Osteoblast (primary cell): ENCODE measurements at regions not wholly inside any gene's neighbourhood (a gene's known extent, or its start where the extent isn't known, plus 50 kb on each side); places are given as distances from the start of the nearest gene placed in this dataset.

ENCODE experiments used
- DNase-seq: peaks from one replicate; pipeline ENCODE4 v3.0.0; 2011; ENCODE audit warnings: low spot score, mixed read lengths; ENCODE audit not compliant: insufficient read length; ENCODE audit errors: missing footprints
- H2AFZ ChIP-seq: 2 replicates; pipeline ENCODE4 v1.6.0; 2011; ENCODE audit warnings: mild to moderate bottlenecking, low read length
- H3K27ac ChIP-seq: 2 replicates; pipeline ENCODE4 v1.5.1; 2011; ENCODE audit warnings: mild to moderate bottlenecking, low read depth, low read length, moderate library complexity
- H3K27me3 ChIP-seq: 2 replicates; pipeline ENCODE4 v1.6.0; 2012; ENCODE audit warnings: mild to moderate bottlenecking, control low read depth, inconsistent platforms, low read length, moderate library complexity; ENCODE audit not compliant: insufficient read depth
- H3K36me3 ChIP-seq: 2 replicates; pipeline ENCODE4 v1.5.1; 2011; ENCODE audit warnings: mild to moderate bottlenecking, low read length, control low read depth, moderate library complexity; ENCODE audit not compliant: insufficient read depth
- H3K4me1 ChIP-seq: 2 replicates; pipeline ENCODE4 v1.5.1; 2011; ENCODE audit warnings: mild to moderate bottlenecking, low read length, control low read depth, moderate library complexity; ENCODE audit not compliant: insufficient read depth
- H3K4me2 ChIP-seq: 2 replicates; pipeline ENCODE4 v1.6.0; 2011; ENCODE audit warnings: mild to moderate bottlenecking, low read length; ENCODE audit not compliant: insufficient read depth
- H3K4me3 ChIP-seq: fragments of 200-600 bp; sonication (generic); 3 replicates; pipeline ENCODE4 v1.5.1; 2012; ENCODE audit warnings: mild to moderate bottlenecking, low read length, inconsistent platforms; ENCODE audit not compliant: insufficient read depth
- H3K79me2 ChIP-seq: 2 replicates; pipeline ENCODE4 v1.6.0; 2012; ENCODE audit warnings: mild to moderate bottlenecking, low read length, control low read depth, inconsistent platforms; ENCODE audit not compliant: insufficient read depth
- H3K9me3 ChIP-seq: 2 replicates; pipeline ENCODE4 v1.5.1; 2011; ENCODE audit warnings: low read depth, low read length, control low read depth
- H4K20me1 ChIP-seq: 2 replicates; pipeline ENCODE4 v1.6.0; 2012; ENCODE audit warnings: mild to moderate bottlenecking, low read length, control low read depth; ENCODE audit not compliant: insufficient read depth
- CTCF ChIP-seq: IDR thresholded peaks from 2 replicates; pipeline ENCODE4 v1.5.1; 2011; ENCODE audit warnings: mild to moderate bottlenecking, low read depth, low read length, moderate library complexity; ENCODE audit errors: extremely low read depth

- H3K27me3 ChIP-seq, result peaks cover 9% of the 10 kb centered on the region
- no peak for TF ChIP-seq CTCF
- H3K27ac ChIP-seq, result no peak overlapping the region
- no peaks in the 10 kb centered on the region for H3K79me2 ChIP-seq
- no peaks in the 10 kb centered on the region for H3K9me3 ChIP-seq
- DNase-seq, result no peak
- no peaks in the 10 kb centered on the region for H3K36me3 ChIP-seq
- no peaks in the 10 kb centered on the region for H4K20me1 ChIP-seq
- no peaks in the 10 kb centered on the region for H3K4me1 ChIP-seq
- no peak overlapping the region for H3K4me2 ChIP-seq
- H3K4me3 ChIP-seq, result no peak overlapping the region
- H2AFZ ChIP-seq, result no peak overlapping the region
These were observed 496.9 kb downstream of the SOX6 start for GRCh38 chr11:15859411-15859810.

GRCh38 chr11:15861256-15861655 lies 495.1 kb downstream of the SOX6 start:
- peaks cover 6% of the 10 kb centered on the region for H3K27me3 ChIP-seq
- no peak for DNase-seq

GRCh38 chr11:15863411-15863810 lies 492.9 kb downstream of the SOX6 start:
- no peak for TF ChIP-seq CTCF

More at GRCh38 chr11:15861256-15861655, 495.1 kb downstream of the SOX6 start:
- no peak for TF ChIP-seq CTCF
- Histone ChIP-seq H2AFZ (no peak overlapping the region), H3K27ac (no peak overlapping the region), H3K4me2 (no peak overlapping the region), H3K9me3 (no peaks in the 10 kb centered on the region), H3K4me1 (no peaks in the 10 kb centered on the region), H3K36me3 (no peaks in the 10 kb centered on the region), H3K4me3 (no peak overlapping the region), H4K20me1 (no peaks in the 10 kb centered on the region), H3K79me2 (no peaks in the 10 kb centered on the region)

GRCh38 chr11:15864026-15864805 lies 492.1 kb downstream of the SOX6 start:
- H3K9me3 ChIP-seq, result no peaks in the 10 kb centered on the region
- no peak overlapping the region for H3K4me2 ChIP-seq
- H3K36me3 ChIP-seq, result no peaks in the 10 kb centered on the region
- no peak overlapping the region for H2AFZ ChIP-seq
- no peaks in the 10 kb centered on the region for H3K79me2 ChIP-seq
- TF ChIP-seq CTCF, result no peak
- no peak overlapping the region for H3K27ac ChIP-seq
- H4K20me1 ChIP-seq, result no peaks in the 10 kb centered on the region
- H3K27me3 ChIP-seq, result no peaks in the 10 kb centered on the region
- no peaks in the 10 kb centered on the region for H3K4me1 ChIP-seq
- no peak for DNase-seq
- H3K4me3 ChIP-seq, result no peak overlapping the region

More at GRCh38 chr11:15863411-15863810, 492.9 kb downstream of the SOX6 start:
- no peak overlapping the region for H3K4me3 ChIP-seq
- H3K79me2 ChIP-seq, result no peaks in the 10 kb centered on the region
- H3K27me3 ChIP-seq, result peaks cover 6% of the 10 kb centered on the region
- H3K4me2 ChIP-seq, result no peak overlapping the region
- peak; percentile 48 for DNase-seq
- H3K27ac ChIP-seq, result no peak overlapping the region
- H3K36me3 ChIP-seq, result no peaks in the 10 kb centered on the region
- H3K9me3 ChIP-seq, result no peaks in the 10 kb centered on the region
- no peak overlapping the region for H2AFZ ChIP-seq
- no peaks in the 10 kb centered on the region for H3K4me1 ChIP-seq
- H4K20me1 ChIP-seq, result no peaks in the 10 kb centered on the region
